ENCODE measurements at regions not wholly inside any gene's neighbourhood (a gene's known extent, or its start where the extent isn't known, plus 50 kb on each side); places are given as distances from the start of the nearest gene placed in this dataset.

DNA sequence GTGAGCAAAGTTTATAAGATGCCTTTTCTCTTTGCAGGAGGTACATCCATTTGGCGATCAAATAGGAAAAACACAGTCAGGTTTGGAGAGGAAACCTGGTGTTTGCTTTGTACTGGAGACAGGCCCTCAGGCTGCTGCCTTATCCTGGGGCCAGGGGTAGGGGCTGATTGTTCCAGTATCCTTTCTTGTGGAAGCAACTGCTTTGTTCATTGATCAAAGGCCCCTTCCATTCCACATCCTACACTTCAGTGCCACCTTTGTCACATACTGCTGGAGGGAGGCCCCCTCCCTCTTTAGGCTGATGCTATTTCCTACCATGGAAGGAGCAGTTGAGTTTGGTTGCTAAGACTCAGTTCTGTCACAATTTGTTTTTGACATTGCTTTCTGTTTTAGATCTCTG is 778.1 kb downstream of the TLR4 start:
- Mint-ChIP-seq H3K36me3 (no peaks in the 10 kb centered on the region), H3K9me3 (peaks cover 0 to 12% (median 3%) of the 10 kb centered on the region in 11 donors), H3K27ac (no peak overlapping the region), H3K4me1 (no peaks in the 10 kb centered on the region), H3K27me3 (peaks cover 0 to 4% (median 0%) of the 10 kb centered on the region in 5 donors), H3K4me3 (no peak overlapping the region)
- ChIA-PET CTCF (no interaction called here), POLR2A (no interaction called here)
- no peaks in the 10 kb centered on the region for H3K36me3 ChIP-seq (ENCODE audit: control insufficient read depth in 2 of 3, insufficient read depth in 3 of 3, low read length in 3 of 3)
- H3K9me3 ChIP-seq (ENCODE audit: control insufficient read depth in 2 of 3, low read length in 3 of 3), result no peaks in the 10 kb centered on the region
- DNase-seq, result no peak
- no peak for ATAC-seq
- H3K4me1 ChIP-seq (ENCODE audit: control insufficient read depth in 2 of 2, insufficient read depth in 2 of 2, low read length in 2 of 2), result no peaks in the 10 kb centered on the region
- H3K27ac ChIP-seq (ENCODE audit: low read depth, low read length), result no peak overlapping the region
- no peak overlapping the region for H3K4me3 ChIP-seq (ENCODE audit: low read length)
- no peaks in the 10 kb centered on the region for H3K27me3 ChIP-seq (ENCODE audit: control insufficient read depth in 2 of 2, insufficient read depth in 2 of 2, low read length in 2 of 2)
- intact Hi-C loops (cut with micrococcal nuclease), result no loop called here

DNA sequence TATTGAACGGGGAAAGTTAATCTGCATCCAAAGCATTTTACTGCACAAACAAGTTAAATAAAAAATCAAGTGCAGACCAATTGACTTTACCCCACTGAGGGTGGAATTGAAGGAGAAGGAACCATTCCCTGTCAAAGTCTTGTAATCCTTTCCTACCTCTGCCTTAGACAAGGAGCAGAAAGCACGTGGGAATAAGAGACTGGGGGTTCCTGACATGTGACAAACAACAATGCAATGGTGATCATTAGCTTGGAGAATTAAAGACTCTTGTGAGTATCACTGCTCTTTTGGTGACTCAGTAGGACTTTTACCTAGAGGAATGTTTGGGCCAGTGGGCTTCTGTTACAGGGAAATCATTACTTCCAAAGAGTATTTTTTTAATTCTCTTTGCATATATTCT is 779.5 kb downstream of the TLR4 start:
- Histone ChIP-seq H3K27ac (ENCODE audit: low read depth, low read length) (no peak overlapping the region), H3K9me3 (ENCODE audit: control insufficient read depth in 2 of 3, low read length in 3 of 3) (no peaks in the 10 kb centered on the region), H3K4me1 (ENCODE audit: control insufficient read depth in 2 of 2, insufficient read depth in 2 of 2, low read length in 2 of 2) (no peaks in the 10 kb centered on the region), H3K27me3 (ENCODE audit: control insufficient read depth in 2 of 2, insufficient read depth in 2 of 2, low read length in 2 of 2) (no peaks in the 10 kb centered on the region), H3K4me3 (ENCODE audit: low read length) (no peak overlapping the region), H3K36me3 (ENCODE audit: control insufficient read depth in 2 of 3, insufficient read depth in 3 of 3, low read length in 3 of 3) (no peaks in the 10 kb centered on the region)
- intact Hi-C loops (cut with micrococcal nuclease), result no loop called here
- CTCF ChIA-PET, result no interaction called here
- POLR2A ChIA-PET, result no interaction called here
- ATAC-seq (no peak), DNase-seq (no peak)
- Mint-ChIP-seq H3K27me3 (peaks cover 0 to 4% (median 0%) of the 10 kb centered on the region in 5 donors), H3K4me3 (no peak overlapping the region), H3K36me3 (no peaks in the 10 kb centered on the region), H3K4me1 (no peaks in the 10 kb centered on the region), H3K27ac (no peak overlapping the region), H3K9me3 (peaks cover 0 to 15% (median 4%) of the 10 kb centered on the region in 11 donors)

DNA sequence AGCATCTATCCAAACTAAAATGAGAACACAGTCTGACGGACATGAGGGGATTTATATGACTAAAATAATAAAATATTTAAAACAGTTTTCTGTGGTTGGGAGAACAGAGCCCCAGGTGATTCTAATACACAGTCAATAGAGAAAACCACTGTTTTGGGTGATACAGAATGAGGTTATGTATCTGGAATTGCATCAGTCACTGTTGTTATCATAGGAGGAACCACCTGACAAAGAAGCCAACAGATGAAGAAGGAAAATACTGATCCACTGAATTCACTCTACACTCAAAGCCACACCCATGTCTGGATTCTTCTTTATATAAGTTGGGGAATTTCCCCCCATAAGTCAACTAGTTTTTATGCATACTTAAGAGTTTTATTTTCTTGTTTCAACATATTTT is 799.0 kb downstream of the TLR4 start:
- Histone ChIP-seq H3K4me3 (ENCODE audit: low read length) (no peak overlapping the region), H3K36me3 (ENCODE audit: control insufficient read depth in 2 of 3, insufficient read depth in 3 of 3, low read length in 3 of 3) (no peaks in the 10 kb centered on the region), H3K27me3 (ENCODE audit: control insufficient read depth in 2 of 2, insufficient read depth in 2 of 2, low read length in 2 of 2) (no peaks in the 10 kb centered on the region), H3K9me3 (ENCODE audit: control insufficient read depth in 2 of 3, low read length in 3 of 3) (no peaks in the 10 kb centered on the region), H3K4me1 (ENCODE audit: control insufficient read depth in 2 of 2, insufficient read depth in 2 of 2, low read length in 2 of 2) (no peaks in the 10 kb centered on the region), H3K27ac (ENCODE audit: low read depth, low read length) (no peak overlapping the region)
- no peak overlapping the region for H3K27ac Mint-ChIP-seq
- H3K27me3 Mint-ChIP-seq, result peaks cover 0 to 4% (median 0%) of the 10 kb centered on the region in 5 donors
- no peaks in the 10 kb centered on the region for H3K4me1 Mint-ChIP-seq
- peaks cover 0 to 6% (median 0%) of the 10 kb centered on the region in 5 donors for H3K36me3 Mint-ChIP-seq
- peaks cover 5 to 28% (median 17%) of the 10 kb centered on the region in 11 donors for H3K9me3 Mint-ChIP-seq
- DNase-seq, result no peak
- CTCF ChIA-PET, result no interaction called here
- intact Hi-C loops (cut with micrococcal nuclease), result no loop called here
- no peak for ATAC-seq
- POLR2A ChIA-PET, result no interaction called here
- H3K4me3 Mint-ChIP-seq, result no peak overlapping the region

DNA sequence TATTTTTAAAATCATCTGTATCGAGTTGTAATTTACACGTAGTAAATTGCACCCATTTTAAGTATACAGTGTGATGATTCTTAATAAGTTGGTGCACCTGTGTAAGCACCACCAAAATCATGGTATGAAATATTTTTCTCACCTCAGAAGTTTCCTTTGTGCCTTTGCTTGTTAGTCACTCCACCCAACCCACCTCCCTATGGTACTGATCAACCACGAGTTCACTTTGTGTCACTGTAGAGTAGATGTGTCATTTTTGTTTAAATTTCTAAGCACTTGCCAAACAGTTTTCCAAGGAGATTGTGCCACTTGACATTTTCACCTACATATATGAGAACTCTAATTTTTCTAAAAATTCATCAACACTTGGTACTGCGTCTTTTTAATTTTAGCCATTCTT is 806.5 kb downstream of the TLR4 start:
- H3K4me1 ChIP-seq (ENCODE audit: control insufficient read depth in 2 of 2, insufficient read depth in 2 of 2, low read length in 2 of 2), result no peaks in the 10 kb centered on the region
- H3K36me3 Mint-ChIP-seq, result no peaks in the 10 kb centered on the region
- ATAC-seq, result no peak
- H3K27me3 Mint-ChIP-seq, result no peaks in the 10 kb centered on the region
- no peak overlapping the region for H3K27ac Mint-ChIP-seq
- no peaks in the 10 kb centered on the region for H3K36me3 ChIP-seq (ENCODE audit: control insufficient read depth in 2 of 3, insufficient read depth in 3 of 3, low read length in 3 of 3)
- CTCF ChIA-PET, result no interaction called here
- peaks cover under 1 to 15% (median 6%) of the 10 kb centered on the region in 11 donors for H3K9me3 Mint-ChIP-seq
- no peak overlapping the region for H3K4me3 ChIP-seq (ENCODE audit: low read length)
- DNase-seq, result no peak
- no peak overlapping the region for H3K27ac ChIP-seq (ENCODE audit: low read depth, low read length)
- POLR2A ChIA-PET, result no interaction called here
- no peak overlapping the region for H3K4me3 Mint-ChIP-seq
- H3K9me3 ChIP-seq (ENCODE audit: control insufficient read depth in 2 of 3, low read length in 3 of 3), result no peaks in the 10 kb centered on the region
- no peaks in the 10 kb centered on the region for H3K27me3 ChIP-seq (ENCODE audit: control insufficient read depth in 2 of 2, insufficient read depth in 2 of 2, low read length in 2 of 2)
- no peaks in the 10 kb centered on the region for H3K4me1 Mint-ChIP-seq
- intact Hi-C loops (cut with micrococcal nuclease), result no loop called here

DNA sequence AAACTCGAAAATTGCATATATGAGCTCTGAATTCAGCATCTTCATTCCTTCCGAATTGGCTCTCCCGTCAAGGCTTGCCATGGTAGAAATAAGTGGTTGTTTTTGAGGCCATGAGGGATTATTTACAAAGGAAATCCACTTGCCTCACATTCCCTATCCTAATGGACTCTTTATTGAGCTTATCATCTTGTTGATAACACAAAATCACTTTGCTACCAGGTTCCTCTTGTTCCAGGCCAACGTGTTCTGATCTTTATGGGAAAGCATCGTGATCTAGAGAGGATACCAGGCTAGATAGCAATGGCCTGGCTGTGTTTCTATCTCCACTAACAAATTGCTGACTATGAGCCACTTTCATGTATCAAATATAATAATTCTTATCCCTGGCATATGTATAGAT is 811.7 kb downstream of the TLR4 start:
- ATAC-seq (no peak), DNase-seq (no peak)
- CTCF ChIA-PET, result no interaction called here
- no peaks in the 10 kb centered on the region for H3K9me3 ChIP-seq (ENCODE audit: control insufficient read depth in 2 of 3, low read length in 3 of 3)
- H3K4me3 Mint-ChIP-seq, result no peak overlapping the region
- H3K27ac ChIP-seq (ENCODE audit: low read depth, low read length), result no peak overlapping the region
- no peaks in the 10 kb centered on the region for H3K36me3 Mint-ChIP-seq
- H3K4me1 Mint-ChIP-seq, result no peaks in the 10 kb centered on the region
- H3K36me3 ChIP-seq (ENCODE audit: control insufficient read depth in 2 of 3, insufficient read depth in 3 of 3, low read length in 3 of 3), result no peaks in the 10 kb centered on the region
- H3K4me1 ChIP-seq (ENCODE audit: control insufficient read depth in 2 of 2, insufficient read depth in 2 of 2, low read length in 2 of 2), result no peaks in the 10 kb centered on the region
- H3K27ac Mint-ChIP-seq, result no peak overlapping the region
- peaks cover 0 to 8% (median 0%) of the 10 kb centered on the region in 11 donors for H3K9me3 Mint-ChIP-seq
- intact Hi-C loops (cut with micrococcal nuclease), result no loop called here
- no peaks in the 10 kb centered on the region for H3K27me3 ChIP-seq (ENCODE audit: control insufficient read depth in 2 of 2, insufficient read depth in 2 of 2, low read length in 2 of 2)
- peaks cover 0 to 3% (median 0%) of the 10 kb centered on the region in 5 donors for H3K27me3 Mint-ChIP-seq
- POLR2A ChIA-PET, result no interaction called here
- H3K4me3 ChIP-seq (ENCODE audit: low read length), result no peak overlapping the region

DNA sequence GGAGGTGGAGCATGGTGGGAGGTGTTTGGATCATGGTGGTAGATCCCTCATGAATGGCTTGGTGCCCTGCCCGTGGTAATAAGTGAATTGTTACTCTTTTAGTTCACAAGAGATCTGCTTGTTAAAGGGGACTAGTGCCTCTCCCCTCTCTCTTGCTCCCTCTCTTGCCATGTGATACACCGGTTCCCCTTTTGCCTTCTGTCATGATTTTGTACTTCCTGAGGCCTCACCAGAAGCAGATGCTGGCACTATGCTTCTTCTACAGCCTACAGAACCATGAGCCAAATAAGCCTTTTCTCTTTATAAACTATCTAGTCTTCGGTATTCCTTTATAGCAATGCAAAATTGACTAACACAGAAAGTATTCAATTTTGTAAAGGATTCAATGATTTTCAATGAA is 817.1 kb downstream of the TLR4 start:
- no peak overlapping the region for H3K27ac ChIP-seq (ENCODE audit: low read depth, low read length)
- ATAC-seq (no peak), DNase-seq (no peak)
- Mint-ChIP-seq H3K36me3 (no peaks in the 10 kb centered on the region), H3K27ac (no peak overlapping the region), H3K27me3 (peaks cover 0 to 11% (median 7%) of the 10 kb centered on the region in 5 donors), H3K4me3 (no peak overlapping the region), H3K4me1 (no peaks in the 10 kb centered on the region), H3K9me3 (peaks cover 0 to 10% (median 4%) of the 10 kb centered on the region in 11 donors)
- intact Hi-C loops (cut with micrococcal nuclease), result no loop called here
- POLR2A ChIA-PET, result no interaction called here
- H3K36me3 ChIP-seq (ENCODE audit: control insufficient read depth in 2 of 3, insufficient read depth in 3 of 3, low read length in 3 of 3), result no peaks in the 10 kb centered on the region
- no peaks in the 10 kb centered on the region for H3K4me1 ChIP-seq (ENCODE audit: control insufficient read depth in 2 of 2, insufficient read depth in 2 of 2, low read length in 2 of 2)
- CTCF ChIA-PET, result no interaction called here
- no peak overlapping the region for H3K4me3 ChIP-seq (ENCODE audit: low read length)
- H3K27me3 ChIP-seq (ENCODE audit: control insufficient read depth in 2 of 2, insufficient read depth in 2 of 2, low read length in 2 of 2), result no peaks in the 10 kb centered on the region
- H3K9me3 ChIP-seq (ENCODE audit: control insufficient read depth in 2 of 3, low read length in 3 of 3), result no peaks in the 10 kb centered on the region

DNA sequence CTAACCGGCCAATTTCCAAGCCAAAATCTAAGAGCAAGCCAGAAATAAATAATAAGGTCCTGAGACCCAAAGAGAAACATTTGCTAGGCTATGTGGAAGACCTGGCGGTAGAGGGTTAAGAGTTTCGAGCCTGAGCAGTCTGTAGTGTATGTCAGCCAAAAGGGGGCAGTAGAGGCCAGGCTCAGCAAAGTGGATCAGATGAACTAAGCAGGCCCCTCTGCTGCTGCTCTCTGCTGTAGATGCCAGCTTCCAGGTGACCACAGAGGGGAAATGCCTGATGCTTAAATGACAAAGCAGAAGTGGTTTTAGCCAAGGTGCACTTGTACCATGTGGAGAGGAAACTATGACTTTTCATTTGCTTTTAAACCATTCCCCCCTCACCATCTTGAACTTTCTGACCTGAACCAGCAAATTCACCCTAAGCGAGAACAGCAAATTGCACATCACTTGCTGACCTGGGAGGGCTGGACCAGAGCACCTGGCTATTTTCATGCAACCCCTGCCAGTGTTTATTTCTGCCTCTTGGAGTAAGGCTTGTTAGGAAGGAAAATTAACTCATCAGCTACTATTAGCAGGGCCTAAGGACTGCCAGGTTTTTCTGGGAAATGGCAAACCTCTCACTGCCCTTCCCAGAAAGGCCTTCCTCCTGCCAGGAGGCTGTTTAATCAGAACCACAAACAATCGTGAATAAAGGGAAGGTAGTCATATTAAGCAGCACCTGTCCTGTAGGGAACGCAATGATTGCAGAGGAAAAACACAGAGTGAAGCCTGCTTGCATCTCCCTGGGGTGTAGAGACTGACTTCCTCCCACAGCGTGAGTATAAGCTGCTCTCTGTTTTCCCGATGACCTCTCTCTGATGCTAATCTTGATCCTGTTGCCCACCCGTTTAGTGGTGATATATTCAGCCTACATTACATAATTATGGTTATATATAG is 818.2 kb downstream of the TLR4 start:
- intact Hi-C loops (cut with micrococcal nuclease), result no loop called here
- ATAC-seq (peak; percentile 49), DNase-seq (no peak)
- Mint-ChIP-seq H3K27ac (no peak overlapping the region), H3K9me3 (peaks cover 0 to 10% (median 4%) of the 10 kb centered on the region in 11 donors), H3K36me3 (no peaks in the 10 kb centered on the region), H3K4me1 (no peaks in the 10 kb centered on the region), H3K27me3 (peaks cover 0 to 11% (median 7%) of the 10 kb centered on the region in 5 donors), H3K4me3 (no peak overlapping the region)
- no peak overlapping the region for H3K27ac ChIP-seq (ENCODE audit: low read depth, low read length)
- H3K9me3 ChIP-seq (ENCODE audit: control insufficient read depth in 2 of 3, low read length in 3 of 3), result no peaks in the 10 kb centered on the region
- H3K36me3 ChIP-seq (ENCODE audit: control insufficient read depth in 2 of 3, insufficient read depth in 3 of 3, low read length in 3 of 3), result no peaks in the 10 kb centered on the region
- no peaks in the 10 kb centered on the region for H3K27me3 ChIP-seq (ENCODE audit: control insufficient read depth in 2 of 2, insufficient read depth in 2 of 2, low read length in 2 of 2)
- no peak overlapping the region for H3K4me3 ChIP-seq (ENCODE audit: low read length)
- H3K4me1 ChIP-seq (ENCODE audit: control insufficient read depth in 2 of 2, insufficient read depth in 2 of 2, low read length in 2 of 2), result no peaks in the 10 kb centered on the region
- ChIA-PET CTCF (no interaction called here), POLR2A (no interaction called here)

All from naive thymus-derived CD4-positive, alpha-beta T cell (primary cell).